OCI-LY1 (cell line): ENCODE measurements at regions not wholly inside any gene's neighbourhood (a gene's known extent, or its start where the extent isn't known, plus 50 kb on each side); places are given as distances from the start of the nearest gene placed in this dataset.
"Not testable (repeated sequence)": the region's sequence is repeated elsewhere in the genome, so short reads cannot be mapped to it uniquely, and the experiment has no call there.

Experiments
- H2AFZ ChIP-seq: fragments of 200-600 bp; sonication (generic), shearing (Covaris generic); 2 replicates; pipeline ENCODE4 v1.6.0; 2014; ENCODE audit warnings: antibody characterized with exemption, mild to moderate bottlenecking, low read length
- H3F3A ChIP-seq: fragments of 200-600 bp; sonication (generic), shearing (Covaris generic); 2 replicates; pipeline ENCODE4 v1.6.0; 2014; ENCODE audit warnings: mild to moderate bottlenecking, antibody characterized with exemption, low read length, moderate library complexity; ENCODE audit not compliant: insufficient read depth
- H3K27ac ChIP-seq: fragments of 200-600 bp; sonication (generic); 2 replicates; pipeline ENCODE4 v1.5.1; 2014; ENCODE audit warnings: low read length, mixed run types, mild to moderate bottlenecking, low read depth; ENCODE audit not compliant: poor library complexity, severe bottlenecking
- H3K27me3 ChIP-seq: fragments of 200-600 bp; sonication (generic); 2 replicates; pipeline ENCODE4 v1.6.0; 2014; ENCODE audit warnings: antibody characterized with exemption, mild to moderate bottlenecking, low read length, moderate library complexity; ENCODE audit not compliant: insufficient read depth
- H3K36me3 ChIP-seq: fragments of 200-600 bp; sonication (generic); 2 replicates; pipeline ENCODE4 v1.6.1; 2014; ENCODE audit warnings: mild to moderate bottlenecking, antibody characterized with exemption, low read length, moderate library complexity, mixed read lengths; ENCODE audit not compliant: insufficient read depth
- H3K4me1 ChIP-seq: fragments of 200-600 bp; sonication (generic); 2 replicates; pipeline ENCODE4 v1.5.1; 2014; ENCODE audit warnings: mild to moderate bottlenecking, low read length, moderate library complexity; ENCODE audit not compliant: insufficient read depth, severe bottlenecking
- H3K4me2 ChIP-seq: fragments of 200-600 bp; sonication (generic), shearing (Covaris generic); 2 replicates; pipeline ENCODE4 v1.6.1; 2014; ENCODE audit warnings: low read length
- H3K4me3 ChIP-seq: fragments of 200-600 bp; sonication (generic); 2 replicates; pipeline ENCODE4 v1.5.1; 2014; ENCODE audit warnings: low read length, low read depth, mild to moderate bottlenecking, mixed read lengths; ENCODE audit not compliant: poor library complexity, severe bottlenecking
- H3K79me2 ChIP-seq: fragments of 200-600 bp; shearing (Covaris generic); 2 replicates; pipeline ENCODE4 v1.6.1; 2016; ENCODE audit warnings: mixed run types, low read length, mixed read lengths; ENCODE audit not compliant: insufficient read depth
- H3K9ac ChIP-seq: fragments of 200-600 bp; sonication (generic), shearing (Covaris generic); 2 replicates; pipeline ENCODE4 v1.6.1; 2014; ENCODE audit warnings: mild to moderate bottlenecking, low read length, mixed read lengths
- H3K9me2 ChIP-seq: fragments of 200-600 bp; sonication (generic), shearing (Covaris generic); 2 replicates; pipeline ENCODE4 v1.6.1; 2014; ENCODE audit warnings: low read depth, mild to moderate bottlenecking, low read length, mixed read lengths
- H3K9me3 ChIP-seq: fragments of 200-600 bp; shearing (Covaris generic); 2 replicates; pipeline ENCODE4 v1.6.1; 2014; ENCODE audit warnings: low read length, mixed read lengths
- H4K20me1 ChIP-seq: fragments of 200-600 bp; sonication (generic), shearing (Covaris generic); 2 replicates; pipeline ENCODE4 v1.6.0; 2016; ENCODE audit warnings: mild to moderate bottlenecking, low read length; ENCODE audit not compliant: insufficient read depth
- EZH2 ChIP-seq: fragments of 200-600 bp; sonication (generic), shearing (Covaris generic); IDR thresholded peaks from 2 replicates; pipeline ENCODE4 v1.8.0; 2017; ENCODE audit warnings: borderline replicate concordance, mixed run types, mild to moderate bottlenecking, antibody characterized with exemption, low read length, moderate library complexity, mixed read lengths
- TF ChIP-seq, protein P1 (sequence below): fragments of 200-600 bp; sonication (generic), shearing (Covaris generic); IDR thresholded peaks from 2 replicates; pipeline ENCODE4 v1.5.1; 2017; ENCODE audit warnings: mild to moderate bottlenecking, antibody characterized with exemption, low read length, moderate library complexity, mixed read lengths

DNA sequence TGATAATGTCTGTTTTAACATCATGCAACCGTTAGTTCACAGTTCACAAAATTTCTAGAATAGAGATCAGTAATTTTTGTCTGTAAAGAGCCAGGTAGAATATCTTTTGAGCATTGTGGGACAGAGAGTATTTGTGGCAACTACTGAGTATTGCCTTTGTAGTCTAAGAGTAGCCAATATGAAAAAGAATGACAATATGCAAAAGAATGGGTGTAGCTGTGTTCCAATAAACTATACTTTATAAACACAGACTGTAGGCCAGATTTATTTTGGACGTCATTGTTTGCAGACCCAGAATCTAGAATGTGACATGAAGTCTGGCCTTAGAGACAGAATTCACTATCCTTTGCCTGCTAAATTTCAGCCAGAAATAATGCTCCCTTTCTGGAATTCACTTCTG, 694.1 kb upstream of the MMS22L start:
- Histone ChIP-seq H3K4me3 (no peak overlapping the region), H2AFZ (no peak overlapping the region), H3K4me1 (no peaks in the 10 kb centered on the region), H3K4me2 (no peak overlapping the region), H3K9me3 (no peaks in the 10 kb centered on the region), H3K27me3 (no peaks in the 10 kb centered on the region), H3K9ac (no peak overlapping the region), H3F3A (no peaks in the 10 kb centered on the region), H3K36me3 (no peaks in the 10 kb centered on the region), H3K79me2 (no peaks in the 10 kb centered on the region), H3K9me2 (no peaks in the 10 kb centered on the region), H3K27ac (no peak overlapping the region), H4K20me1 (no peaks in the 10 kb centered on the region)
- no peak for TF ChIP-seq EZH2
- TF ChIP-seq, protein P1, sequence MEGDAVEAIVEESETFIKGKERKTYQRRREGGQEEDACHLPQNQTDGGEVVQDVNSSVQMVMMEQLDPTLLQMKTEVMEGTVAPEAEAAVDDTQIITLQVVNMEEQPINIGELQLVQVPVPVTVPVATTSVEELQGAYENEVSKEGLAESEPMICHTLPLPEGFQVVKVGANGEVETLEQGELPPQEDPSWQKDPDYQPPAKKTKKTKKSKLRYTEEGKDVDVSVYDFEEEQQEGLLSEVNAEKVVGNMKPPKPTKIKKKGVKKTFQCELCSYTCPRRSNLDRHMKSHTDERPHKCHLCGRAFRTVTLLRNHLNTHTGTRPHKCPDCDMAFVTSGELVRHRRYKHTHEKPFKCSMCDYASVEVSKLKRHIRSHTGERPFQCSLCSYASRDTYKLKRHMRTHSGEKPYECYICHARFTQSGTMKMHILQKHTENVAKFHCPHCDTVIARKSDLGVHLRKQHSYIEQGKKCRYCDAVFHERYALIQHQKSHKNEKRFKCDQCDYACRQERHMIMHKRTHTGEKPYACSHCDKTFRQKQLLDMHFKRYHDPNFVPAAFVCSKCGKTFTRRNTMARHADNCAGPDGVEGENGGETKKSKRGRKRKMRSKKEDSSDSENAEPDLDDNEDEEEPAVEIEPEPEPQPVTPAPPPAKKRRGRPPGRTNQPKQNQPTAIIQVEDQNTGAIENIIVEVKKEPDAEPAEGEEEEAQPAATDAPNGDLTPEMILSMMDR: no peak

DNA sequence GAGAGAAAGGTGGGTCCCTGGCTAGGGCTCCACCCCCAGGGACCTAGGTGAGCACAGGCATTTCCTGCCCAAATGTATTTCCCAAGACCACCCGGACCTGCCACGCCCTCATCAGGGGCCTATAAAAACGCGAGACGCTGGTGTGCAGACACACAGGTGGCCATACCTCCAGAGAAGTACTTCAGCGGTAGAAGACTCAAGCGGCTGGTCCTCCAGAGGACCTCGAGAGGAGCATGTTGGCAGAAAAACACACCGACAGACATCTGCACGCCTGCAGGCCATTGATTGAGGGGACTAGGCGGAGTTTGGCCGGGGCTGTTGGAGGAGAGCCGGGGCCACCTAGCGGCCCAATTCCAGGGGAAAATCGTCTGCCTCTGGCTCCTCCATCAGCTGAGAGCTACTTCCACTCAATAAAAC, 695.8 kb upstream of the MMS22L start:
- Histone ChIP-seq H3K4me2 (no peak overlapping the region), H3F3A (no peaks in the 10 kb centered on the region), H2AFZ (no peak overlapping the region), H3K27me3 (no peaks in the 10 kb centered on the region), H4K20me1 (no peaks in the 10 kb centered on the region), H3K36me3 (no peaks in the 10 kb centered on the region), H3K79me2 (no peaks in the 10 kb centered on the region), H3K4me3 (no peak overlapping the region), H3K9me2 (no peaks in the 10 kb centered on the region), H3K4me1 (no peaks in the 10 kb centered on the region), H3K9ac (no peak overlapping the region), H3K27ac (no peak overlapping the region), H3K9me3 (no peaks in the 10 kb centered on the region)
- no peak for TF ChIP-seq EZH2
- TF ChIP-seq, protein P1: peak; percentile 36; the same call in 1 of the 2 replicates

DNA sequence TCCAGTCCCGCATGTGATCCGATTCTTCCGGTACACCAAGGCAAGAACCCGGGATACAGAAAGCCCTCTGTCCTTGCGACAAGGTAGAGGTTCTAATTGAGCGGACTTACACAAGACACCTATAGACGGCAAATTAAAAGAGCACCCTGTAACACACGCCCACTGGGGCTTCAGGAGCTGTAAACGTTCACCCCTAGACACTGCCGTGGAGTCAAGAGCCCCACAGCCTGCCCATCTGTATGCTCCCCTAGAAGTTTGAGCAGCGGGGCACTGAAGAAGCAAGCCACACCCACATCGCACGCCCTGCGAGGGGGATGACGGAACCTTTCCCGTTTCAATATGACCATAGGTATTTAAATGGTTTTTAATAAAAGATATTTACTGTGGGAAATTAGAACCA, 696.3 kb upstream of the MMS22L start:
- H4K20me1 ChIP-seq, H2AFZ ChIP-seq, H3K4me3 ChIP-seq, H3K79me2 ChIP-seq, H3K27ac ChIP-seq, H3K9ac ChIP-seq, H3K4me1 ChIP-seq, H3K9me3 ChIP-seq, H3K4me2 ChIP-seq, H3K9me2 ChIP-seq, H3F3A ChIP-seq, H3K27me3 ChIP-seq, H3K36me3 ChIP-seq: not testable (repeated sequence)
- TF ChIP-seq, protein P1: 0 out of 2 replicates have a peak, but pooled peaks have one; percentile 3
